Fibroblast of the aortic adventitia (primary cell): ENCODE measurements at regions not wholly inside any gene's neighbourhood (a gene's known extent, or its start where the extent isn't known, plus 50 kb on each side); places are given as distances from the start of the nearest gene placed in this dataset.

Experiments
- DNase-seq: peaks from one replicate; pipeline ENCODE4 v3.0.0-alpha.2; 2010; ENCODE audit warnings: low read depth
- H3K4me3 ChIP-seq: 2 replicates; pipeline ENCODE4 v1.5.1; 2011; ENCODE audit warnings: low read depth, mild to moderate bottlenecking, control low read depth, low read length, moderate library complexity
- CTCF ChIP-seq: IDR thresholded peaks from 2 replicates; pipeline ENCODE4 v1.5.1; 2011; ENCODE audit warnings: mild to moderate bottlenecking, low read length, control low read depth, inconsistent platforms; ENCODE audit not compliant: insufficient read depth

DNA sequence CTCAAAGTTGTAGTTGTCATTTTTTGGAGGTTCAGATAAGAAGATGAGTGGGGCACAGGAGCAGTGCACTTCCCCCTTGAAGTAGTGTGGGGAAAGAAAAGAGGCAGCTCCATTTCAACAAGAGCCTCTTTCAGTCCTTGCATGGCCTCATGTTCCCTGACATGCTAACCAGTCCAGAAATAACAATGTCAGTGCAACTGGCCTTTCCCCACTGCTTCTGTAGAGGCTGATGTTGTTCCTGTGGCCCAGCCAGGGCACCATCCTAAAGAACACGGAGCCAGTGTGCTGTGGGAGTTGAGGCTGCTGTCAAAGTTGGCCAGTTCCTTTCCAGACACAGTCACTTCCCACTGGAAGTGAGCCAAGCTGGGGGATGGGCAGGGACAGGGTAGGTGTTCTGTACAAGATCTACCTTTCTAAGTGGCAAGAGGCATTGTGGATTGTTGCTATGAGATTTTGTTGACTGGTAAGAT is 77.7 kb upstream of the SLC38A2 start:
- DNase-seq = no peak
- H3K4me3 ChIP-seq = no peak overlapping the region
- TF ChIP-seq CTCF = no peak

GRCh38 chr12:46449856-46450255 is 77.3 kb upstream of the SLC38A2 start:
- DNase-seq = no peak
- no peak for TF ChIP-seq CTCF
- no peak overlapping the region for H3K4me3 ChIP-seq

DNA sequence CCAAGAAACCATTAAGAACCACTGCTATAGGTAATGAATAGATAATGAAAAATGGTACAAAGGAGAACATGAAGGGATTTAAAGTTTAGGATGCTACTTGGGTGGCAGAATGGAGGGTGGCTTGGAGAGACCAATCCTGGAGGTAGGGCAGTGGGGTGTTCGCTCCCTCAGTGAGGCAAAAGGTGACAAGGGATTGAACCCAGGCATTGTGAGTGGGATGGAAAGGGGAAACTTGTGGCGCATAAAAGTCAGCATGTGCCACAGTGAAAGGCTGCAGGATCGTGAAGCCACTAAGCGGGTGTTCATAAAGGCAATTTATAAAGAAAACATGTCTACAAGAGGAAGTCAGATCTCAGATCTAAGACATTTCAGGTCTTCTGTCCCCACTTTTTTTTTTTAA is 76.7 kb upstream of the SLC38A2 start:
- DNase-seq = no peak
- no peak for TF ChIP-seq CTCF

DNA sequence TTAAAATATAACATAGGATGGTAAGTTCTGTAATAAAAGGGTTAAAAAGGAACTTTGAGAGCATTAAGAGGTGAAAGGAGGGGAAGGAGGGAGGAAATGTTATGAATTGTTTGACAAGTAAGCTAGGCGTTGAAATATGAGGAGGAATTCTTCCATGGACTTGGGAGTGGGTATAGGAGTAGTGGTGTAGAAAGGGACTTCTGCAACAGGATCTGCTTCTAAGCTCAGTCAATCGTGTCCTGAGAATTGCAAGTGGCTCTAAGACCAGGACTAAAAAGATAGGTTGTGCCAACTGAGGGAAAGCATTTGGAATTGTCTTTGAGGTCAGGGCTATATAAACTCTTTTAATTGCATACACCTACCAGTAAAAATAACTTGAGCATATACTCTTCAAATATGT is 74.1 kb upstream of the SLC38A2 start:
- no peak overlapping the region for H3K4me3 ChIP-seq

More for the DNA sequence above, 76.7 kb upstream of the SLC38A2 start:
- no peak overlapping the region for H3K4me3 ChIP-seq

DNA sequence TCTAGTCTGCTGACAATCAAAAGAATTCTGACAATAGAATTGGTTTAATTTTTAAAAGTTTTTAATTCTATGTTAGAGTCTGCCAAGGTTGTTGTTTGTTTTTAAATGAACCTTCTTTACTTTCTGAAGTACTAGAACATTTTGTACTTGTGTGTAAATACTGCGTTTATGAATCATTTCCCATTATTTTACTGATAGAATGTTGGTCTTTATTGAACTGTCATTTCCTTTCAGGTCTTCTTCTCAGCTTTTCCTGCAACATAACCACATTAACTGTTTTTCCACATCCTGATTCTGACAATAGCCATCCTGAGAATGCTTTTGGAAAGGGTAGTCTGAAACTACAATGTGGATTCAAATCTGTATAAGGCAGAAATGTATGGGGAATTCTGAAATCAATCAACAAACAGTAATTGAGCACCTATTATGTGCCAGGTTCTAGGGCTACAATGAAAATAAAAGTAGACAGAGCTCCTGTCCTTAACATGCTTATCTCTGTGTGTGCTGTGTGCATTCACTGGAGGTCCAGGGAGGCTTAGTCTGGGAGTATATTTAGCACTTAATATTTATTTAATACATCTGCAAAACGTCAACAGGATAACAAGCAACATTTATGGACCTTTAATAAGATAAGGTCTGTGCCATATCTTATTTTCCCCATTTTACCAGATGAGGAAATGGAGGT is 73.1 kb upstream of the SLC38A2 start:
- DNase-seq = no peak
- no peak for TF ChIP-seq CTCF

More for the DNA sequence above, 74.1 kb upstream of the SLC38A2 start:
- DNase-seq = no peak
- no peak for TF ChIP-seq CTCF

GRCh38 chr12:46445093-46445492 is 72.5 kb upstream of the SLC38A2 start:
- no peak for TF ChIP-seq CTCF
- no peak for DNase-seq
- no peak overlapping the region for H3K4me3 ChIP-seq

More for the DNA sequence above, 73.1 kb upstream of the SLC38A2 start:
- no peak overlapping the region for H3K4me3 ChIP-seq
